ENCODE measurements at regions not wholly inside any gene's neighbourhood (a gene's known extent, or its start where the extent isn't known, plus 50 kb on each side); places are given as distances from the start of the nearest gene placed in this dataset.
"Not testable (repeated sequence)": the region's sequence is repeated elsewhere in the genome, so short reads cannot be mapped to it uniquely, and the experiment has no call there.

DNA sequence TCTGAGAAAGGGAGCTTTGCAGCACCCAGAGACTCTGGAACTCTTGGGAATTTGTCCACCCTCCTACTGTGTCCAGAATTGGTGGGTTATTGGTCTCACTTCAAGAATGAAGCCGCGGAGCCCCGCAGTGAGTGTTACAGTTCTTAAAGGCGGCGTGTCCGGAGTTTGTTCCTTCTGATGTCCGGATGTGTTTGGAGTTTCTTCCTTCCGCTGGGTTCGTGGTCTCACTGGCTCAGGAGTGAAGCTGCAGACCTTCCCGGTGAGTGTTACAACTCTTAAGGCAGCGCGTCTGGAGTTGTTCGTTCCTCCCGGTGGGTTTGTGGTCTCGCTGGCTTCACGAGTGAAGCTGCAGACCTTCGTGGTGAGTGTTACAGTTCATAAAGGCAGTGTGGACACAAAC, 824.7 kb downstream of the LRRTM4 start:
- not testable (repeated sequence) for DNase-seq

DNA sequence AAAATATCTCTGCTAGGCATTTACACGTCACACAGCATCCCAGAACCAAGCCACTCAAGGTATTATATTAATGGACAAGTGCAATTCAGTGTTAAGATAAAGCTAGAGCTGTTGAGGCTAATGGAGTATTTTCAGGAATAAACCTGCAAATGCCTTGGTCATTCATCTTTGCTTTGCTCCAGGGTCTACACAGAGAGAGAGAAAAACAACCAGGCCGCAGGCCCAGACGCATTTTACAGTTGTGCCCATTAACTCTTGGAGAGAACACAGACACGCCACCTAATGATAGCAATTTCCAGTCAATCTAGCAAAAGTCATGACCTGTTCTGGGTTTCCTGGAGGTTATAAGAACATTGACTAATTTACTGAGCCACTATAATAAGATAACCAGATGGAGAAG, 829.3 kb downstream of the LRRTM4 start:
- no peak for DNase-seq

DNA sequence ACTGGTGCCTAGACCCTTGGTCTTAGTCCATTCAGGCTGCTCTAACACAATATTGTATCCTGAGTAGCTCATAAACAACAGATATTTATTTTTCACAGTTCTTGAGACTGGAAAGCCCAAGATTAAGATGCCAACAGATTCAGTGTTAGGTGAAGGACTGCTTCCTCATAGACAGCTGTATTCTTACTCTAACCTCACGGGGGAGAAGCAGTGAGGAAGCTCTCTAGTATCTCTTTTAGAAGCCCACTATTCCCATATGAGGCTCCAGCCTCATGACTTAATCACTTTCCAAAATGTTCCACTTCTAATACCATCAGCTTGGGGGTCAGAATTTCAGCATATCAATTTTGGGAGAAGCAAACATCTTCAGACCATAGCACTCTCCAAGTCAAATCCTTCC, 833.4 kb downstream of the LRRTM4 start:
- no peak for DNase-seq

DNA sequence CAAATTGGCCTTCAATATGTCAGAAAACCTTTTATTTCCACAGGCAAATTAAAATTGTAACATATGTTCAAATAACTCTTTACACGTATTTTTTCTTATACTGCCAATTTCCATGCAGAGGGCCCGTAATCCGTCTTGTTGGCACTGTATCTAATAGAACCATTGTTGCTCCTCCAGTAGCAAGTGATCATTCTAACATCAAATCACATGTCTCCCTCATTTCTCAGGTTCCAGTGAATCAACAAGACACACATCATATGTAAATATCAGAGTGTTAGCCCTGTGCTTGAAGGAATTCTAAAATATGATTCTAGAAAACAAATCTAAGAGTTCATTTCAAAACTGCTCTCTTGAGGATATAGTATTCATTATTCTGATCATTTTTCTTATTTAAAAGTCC, 834.3 kb downstream of the LRRTM4 start:
- no peak for DNase-seq

DNA sequence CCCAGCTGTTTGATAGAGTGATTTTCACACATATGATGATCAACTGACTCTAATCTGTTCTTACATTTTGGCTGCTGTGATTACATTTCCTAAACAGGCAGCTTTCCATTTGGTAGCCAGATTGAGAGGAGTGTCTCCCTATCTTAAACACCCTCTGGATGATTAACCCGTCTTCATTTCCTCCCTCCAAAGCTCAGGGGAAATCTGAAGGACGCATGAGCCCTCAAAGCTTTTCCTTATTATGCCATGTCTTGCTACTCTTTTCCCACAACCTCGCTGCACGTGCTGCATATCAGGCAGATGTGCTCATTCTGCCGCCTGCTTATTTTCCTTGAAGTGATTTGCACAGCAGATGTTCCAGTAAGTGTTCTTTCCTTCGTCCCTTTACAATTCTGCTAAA, 837.4 kb downstream of the LRRTM4 start:
- DNase-seq: no peak

DNA sequence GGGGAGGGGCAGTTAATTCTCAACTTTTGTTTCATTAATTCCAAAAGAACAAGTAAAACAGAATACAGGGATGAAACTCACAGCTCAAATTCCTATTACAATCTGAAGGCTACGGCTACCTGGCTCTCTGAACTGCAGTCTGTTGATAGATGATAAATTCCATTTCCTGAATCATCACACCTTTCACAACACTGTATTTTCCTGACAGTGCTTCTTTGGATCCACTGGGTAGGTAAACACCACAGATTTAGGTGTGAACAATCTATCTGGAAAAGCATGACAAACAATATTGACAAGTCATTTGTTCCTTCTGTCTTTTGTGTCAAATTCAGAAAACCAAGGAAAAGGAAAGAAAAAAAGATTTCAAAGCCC, 843.2 kb downstream of the LRRTM4 start:
- no peak for DNase-seq

DNA sequence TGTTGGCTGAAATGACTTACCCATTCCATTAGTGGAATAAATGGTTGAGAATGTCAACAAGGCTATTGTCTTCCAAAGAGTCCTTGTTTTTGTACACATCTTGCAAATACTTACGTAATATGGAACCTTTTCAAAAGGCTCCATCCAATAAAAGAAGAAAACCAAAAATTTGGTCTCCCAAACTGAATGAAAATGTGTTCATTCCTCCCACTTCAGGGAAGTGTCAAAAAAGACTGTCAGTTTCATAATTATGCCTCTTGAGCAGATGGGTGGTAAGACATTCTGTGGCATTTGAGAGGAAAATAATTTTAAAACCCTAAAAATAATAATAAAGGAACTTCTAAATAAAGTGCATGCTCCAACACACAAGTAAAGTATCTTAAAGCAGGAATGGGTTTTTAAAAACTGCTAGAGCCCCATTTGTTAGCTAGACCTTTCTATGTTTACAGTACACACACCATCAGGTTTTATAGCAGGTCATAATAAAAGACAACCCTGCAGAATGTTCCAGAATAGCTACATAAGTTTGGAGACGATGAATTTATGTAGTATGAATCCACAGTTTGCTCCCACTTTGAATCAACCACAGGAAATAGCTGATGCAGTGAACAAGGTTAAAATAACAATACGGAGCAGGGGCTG, 843.7 kb downstream of the LRRTM4 start:
- DNase-seq: no peak

DNA sequence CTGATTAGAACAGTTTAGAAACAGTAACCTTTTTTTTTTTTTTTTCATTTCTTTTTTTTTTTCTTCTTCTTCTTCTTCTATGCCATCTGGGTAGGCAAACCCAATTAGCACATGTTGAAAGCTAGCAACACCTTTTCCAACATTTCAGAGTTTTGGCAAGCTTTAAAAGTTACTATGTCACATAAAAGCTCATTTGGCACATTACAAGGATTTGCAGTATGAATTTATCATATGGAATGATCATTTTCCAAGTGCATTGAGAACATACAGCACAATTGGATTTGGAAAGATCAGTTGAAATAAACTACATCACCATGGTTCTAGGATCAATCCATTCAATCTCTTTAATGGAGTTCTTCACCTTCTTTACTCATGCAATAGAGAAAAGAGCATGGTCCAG, 847.0 kb downstream of the LRRTM4 start:
- DNase-seq: no peak

DNA sequence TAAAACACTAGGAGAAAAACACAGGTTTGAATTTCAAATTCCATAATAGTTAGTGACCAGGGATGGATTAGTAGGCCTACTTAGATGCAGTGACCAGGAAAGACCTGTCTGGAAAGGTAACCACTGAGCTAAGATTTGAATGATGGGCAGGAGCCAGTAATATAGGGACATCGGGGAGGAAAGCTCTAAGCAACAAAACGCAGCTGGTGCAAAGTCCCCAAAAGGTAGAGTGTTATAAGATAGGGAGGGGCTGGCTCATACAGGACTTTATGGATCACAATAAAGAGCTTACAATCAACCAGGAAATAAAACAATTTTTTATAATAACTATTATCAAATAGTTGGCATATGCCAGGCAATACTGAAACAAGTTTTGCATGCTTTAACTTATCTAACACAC, 849.4 kb downstream of the LRRTM4 start:
- no peak for DNase-seq

DNA sequence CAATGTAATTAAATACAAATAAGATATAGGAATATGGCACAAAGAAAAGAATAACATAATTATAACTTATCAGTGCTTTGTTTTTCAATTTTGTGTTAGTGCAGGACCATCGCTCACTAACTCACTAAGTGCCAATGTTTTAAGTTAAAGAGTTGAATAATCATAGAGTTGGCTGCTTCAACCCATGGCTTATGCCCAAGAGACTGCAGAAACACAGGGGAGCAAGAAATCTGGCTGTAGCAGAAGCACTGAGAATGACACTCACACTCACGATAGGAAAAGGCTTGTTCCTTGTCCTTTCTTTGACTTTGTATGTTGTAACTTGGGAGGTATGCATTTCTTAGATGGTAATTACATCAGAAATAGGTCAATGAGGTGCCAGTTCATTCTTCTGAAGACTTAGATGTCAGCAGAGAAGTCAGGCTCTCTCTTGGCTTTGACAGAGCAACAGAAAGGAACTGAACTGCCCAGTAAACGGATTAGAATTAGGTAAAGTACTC, 852.2 kb downstream of the LRRTM4 start:
- DNase-seq: no peak

DNA sequence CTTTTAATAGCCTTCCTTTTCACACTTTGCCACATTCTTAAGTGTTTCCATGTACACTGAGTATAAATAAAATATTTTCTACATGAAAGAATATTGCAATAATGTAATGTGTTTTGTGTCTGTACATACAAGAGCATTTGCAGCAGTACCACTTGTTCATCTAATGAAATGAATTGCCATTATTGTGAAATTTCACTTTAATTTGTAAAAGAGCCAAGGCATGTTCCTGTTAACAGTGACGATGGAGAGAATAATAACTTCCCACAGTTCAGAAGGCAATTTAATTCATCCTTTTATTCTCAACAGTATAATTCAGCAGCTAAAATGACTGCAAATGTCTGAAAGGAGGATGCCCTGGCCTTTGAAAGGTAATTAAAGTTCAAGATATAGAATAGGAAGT, 853.9 kb downstream of the LRRTM4 start:
- no peak for DNase-seq

DNA sequence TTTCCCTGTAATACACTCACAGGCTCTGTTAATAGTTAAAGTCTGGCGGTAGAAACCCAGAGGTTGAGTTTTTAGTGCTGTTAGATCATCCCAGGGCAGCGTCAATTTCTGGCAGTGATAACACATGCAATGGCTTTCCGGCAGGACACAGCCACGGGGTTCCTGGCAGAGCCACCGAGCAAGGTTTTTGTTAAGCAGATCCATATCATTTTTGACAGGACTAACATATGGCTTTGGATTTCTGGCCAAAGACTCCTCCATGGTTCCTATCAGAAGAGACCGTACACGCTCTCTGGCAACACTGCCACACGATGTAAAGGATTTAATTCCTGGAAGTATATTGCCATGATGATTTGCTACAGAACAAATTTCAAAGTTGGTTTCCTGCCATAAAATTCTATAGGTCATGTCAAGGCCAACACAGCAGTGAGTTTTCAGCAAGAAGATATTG, 854.3 kb downstream of the LRRTM4 start:
- no peak for DNase-seq

DNA sequence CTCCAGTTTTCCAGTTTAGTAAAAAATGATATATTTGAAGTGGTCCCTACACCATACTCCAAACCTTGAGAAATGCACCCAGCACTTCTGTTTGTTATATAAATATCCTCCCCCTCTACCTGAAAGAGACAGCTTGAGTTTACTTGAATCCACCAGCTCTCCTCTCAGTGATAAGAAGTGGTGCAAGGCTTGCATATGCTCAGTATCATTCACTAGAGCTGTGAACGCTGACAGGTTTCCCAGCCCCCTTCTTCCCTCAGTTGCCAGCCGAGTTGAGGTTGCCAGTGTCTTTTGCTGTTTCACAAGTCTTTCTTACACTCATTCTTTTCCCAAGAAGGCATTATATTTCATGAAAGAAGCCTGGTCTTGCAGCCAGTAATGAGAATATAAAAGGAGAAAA, 880.0 kb downstream of the LRRTM4 start:
- DNase-seq: no peak

DNA sequence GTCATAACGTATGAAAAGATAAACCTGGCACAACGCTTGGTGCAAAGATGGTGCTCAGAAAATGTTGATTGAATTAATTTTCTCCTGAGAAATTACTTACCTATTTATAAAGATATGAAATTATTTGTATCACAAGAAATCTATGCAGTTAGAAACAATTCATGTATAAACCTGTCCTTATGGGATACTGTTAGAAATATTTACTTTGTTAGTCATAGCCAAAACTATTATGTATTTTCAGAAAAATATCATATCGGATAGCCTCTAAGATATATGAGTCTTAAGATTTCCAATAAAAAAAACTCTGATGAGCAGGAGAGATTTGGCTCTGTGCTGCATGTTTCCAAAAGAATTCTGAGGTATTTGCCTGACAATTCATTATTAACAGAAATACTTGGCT, 880.7 kb downstream of the LRRTM4 start:
- no peak for DNase-seq

DNA sequence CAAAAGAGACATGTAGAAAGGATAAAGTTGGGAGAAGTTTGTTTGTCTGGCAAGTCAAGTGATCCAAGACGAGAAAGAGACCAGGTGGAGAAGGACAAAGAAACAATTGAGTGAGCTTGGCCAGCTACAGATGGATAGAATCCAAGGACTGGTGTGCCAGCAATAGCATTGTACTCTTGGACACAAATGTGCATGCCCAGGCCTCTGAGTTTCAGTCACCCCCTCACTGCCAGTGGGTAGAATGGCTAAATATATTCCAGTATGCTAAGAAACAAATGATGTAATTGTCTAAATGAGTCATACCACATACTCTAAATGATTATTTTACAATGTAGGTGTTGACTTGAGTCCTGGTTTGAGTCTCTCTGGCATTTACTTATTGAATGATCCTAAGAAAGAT, 881.3 kb downstream of the LRRTM4 start:
- no peak for DNase-seq

DNA sequence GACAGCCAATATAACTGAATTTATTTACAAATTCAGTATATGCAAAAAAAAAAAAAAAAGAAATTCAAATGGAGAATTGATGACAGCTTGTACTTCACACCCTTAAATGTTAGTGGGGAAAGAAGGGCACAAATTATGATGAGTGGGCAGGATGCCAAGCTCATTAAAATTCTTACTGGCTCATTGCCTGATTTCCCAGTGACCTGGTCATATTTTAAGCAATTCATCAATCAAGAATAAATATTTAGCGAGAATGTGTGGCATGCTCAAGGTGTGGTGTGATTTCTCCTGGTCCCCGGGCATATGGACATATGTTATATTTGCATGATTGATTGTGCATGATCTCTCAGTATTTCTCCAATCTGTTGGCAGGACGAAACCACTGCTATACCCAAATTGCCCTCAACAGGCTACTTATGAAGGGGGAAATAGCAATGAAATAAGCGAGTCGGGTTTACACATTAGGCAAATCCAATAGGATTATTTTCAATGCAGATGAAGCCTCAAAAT, 883.0 kb downstream of the LRRTM4 start:
- no peak for DNase-seq

DNA sequence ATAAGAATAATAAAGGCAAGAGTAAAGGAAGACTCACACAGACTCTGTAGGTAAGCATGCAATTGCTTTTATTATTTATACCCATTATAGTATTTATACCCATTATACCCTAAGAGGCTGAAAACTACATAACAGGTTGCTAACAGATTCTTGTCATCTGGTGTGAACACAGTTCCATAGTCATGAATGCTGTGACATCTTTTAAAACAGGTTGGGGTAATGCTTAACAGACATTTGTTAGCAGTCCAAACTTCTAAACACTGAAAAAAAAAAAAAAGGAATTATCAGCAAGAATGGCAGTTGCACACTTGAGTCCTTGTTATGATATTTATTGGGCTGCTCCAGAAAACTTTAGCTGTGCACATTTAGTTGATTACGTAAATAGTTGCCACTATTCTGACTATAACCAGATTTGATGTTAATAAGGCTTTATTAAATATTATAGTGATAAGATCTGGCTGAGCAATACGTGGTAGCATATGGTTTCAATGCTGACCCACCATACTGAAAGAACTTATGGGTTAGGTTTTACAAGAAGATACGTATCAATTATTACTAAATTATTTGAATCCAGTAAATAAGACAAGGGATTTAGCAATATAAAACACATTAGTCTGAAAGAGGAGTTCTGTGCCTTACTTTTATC, 888.8 kb downstream of the LRRTM4 start:
- DNase-seq: no peak

DNA sequence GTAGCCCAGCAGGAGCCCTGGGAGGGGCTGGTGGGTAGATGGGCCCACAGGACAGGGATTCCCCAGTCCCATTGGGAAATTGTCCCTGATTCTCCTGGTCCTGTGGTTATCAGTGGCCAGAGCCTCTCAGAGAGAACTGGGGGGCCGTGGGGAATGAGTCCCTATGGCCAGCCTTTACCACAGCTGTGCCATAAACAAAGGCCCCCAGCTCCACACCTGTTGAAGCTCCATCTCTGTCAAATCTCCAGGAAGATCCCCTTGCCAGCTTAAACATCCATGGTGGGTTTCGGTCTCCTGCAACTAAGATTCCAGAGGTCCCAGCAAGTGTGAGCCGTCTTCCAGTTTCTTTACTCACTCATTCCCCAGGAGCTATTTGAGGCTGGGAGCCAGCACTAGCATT, 897.1 kb downstream of the LRRTM4 start:
- no peak for DNase-seq

DNA sequence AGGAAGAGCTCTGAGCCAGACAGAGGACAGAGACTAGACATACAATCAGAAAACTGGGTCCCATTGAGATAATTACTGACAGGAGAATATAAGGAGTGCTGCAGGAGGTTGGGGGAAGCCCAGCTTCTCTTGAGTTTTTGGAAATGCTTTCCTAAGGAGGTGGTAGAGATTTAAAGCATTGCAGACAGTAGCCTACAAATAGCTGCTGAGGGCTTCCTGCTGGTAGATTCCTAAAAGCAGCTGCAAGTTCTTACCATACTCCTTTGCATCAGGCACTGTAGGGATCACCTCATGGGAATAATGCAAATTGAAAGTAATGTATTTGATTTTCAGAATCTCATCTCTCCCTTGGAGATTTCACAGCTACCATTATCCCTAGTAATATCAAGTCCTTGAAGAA, 902.6 kb upstream of the GCFC2 start:
- no peak for DNase-seq

DNA sequence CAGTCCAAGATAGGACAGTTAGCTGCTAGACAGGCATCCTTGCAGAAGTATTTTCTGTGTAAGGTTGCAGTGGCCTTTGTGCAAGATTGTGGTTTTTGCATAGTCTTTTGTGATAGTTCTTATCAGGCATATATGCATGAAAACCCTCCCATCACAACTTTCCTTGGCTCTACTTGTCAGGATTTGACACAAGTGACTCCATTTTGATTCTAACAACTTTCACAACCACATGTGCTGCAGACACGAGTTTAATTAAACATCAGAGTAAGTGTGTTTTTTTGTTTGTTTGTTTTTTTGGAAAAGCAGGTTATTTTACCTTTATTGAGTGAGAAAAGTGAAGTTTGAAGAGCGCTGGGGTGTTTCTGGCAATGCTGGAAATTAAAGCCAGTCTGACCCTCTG, 902.0 kb upstream of the GCFC2 start:
- DNase-seq: no peak

DNA sequence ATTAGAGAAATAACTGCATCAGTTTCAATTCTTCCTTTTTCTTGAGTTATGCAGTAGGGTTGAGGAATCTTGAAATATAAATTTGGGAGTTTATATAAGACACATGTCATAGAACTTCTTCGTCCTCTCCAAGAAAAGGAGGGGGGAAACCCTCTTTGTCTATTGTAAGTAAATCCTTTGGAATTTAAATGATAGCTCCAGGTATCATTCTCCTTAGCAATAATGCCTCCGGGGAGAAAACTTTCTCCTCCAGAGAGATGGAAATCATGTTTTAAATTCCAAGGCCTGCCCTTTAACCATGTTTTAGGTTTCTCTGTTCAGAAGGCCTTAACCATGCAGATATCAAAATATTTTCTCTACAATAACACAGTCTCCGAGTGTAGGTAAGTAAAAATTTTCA, 899.7 kb upstream of the GCFC2 start:
- DNase-seq: no peak

DNA sequence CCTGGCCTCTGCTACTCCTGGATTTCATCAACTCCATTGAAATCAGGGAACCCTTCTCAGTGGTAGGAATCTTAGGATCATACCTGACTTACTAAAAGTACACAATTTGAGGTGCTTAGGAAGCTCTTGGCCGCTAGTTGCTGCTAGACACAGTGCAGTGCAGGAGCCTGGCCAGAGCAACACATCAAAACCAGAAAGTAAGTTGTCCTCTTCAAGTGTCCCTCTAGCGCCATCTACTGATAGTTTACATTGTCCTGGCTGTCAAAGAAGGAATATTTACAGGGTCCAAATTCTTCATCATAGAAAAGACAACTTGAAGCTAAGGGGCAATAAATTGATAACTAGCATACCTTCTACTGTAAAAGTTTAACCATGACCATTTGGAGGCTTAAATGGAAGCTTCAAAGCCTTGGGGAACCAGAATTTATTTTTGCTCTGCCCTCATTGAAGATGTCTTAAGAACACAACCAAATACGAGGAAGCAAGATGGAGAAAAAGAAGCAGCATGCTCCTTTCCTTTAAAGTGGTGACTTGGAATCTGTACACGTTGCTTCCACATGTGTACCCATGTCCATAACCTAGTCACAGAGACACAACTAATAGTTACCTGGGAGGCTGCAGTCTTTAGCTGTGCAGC, 889.1 kb upstream of the GCFC2 start:
- DNase-seq: peak; percentile 73

DNA sequence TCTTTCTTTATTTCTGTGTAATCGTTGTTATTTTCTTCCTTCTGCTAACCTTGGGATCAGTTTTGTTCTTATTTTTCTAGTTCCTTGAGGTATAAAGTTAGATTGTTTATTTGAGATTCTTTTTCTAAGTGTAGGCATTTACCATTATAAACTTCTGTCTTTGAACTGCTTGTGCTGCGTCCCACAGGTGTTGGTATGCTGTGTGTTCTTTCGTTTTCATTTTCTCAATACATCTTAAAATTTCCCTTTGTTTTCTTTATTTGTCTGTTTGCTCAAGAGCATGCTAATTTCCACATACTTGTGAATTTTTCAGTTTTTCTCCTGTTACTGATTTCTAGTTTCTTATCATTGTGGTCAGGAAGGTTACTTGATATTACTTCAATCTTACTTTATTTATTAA, 873.8 kb upstream of the GCFC2 start:
- DNase-seq: no peak

DNA sequence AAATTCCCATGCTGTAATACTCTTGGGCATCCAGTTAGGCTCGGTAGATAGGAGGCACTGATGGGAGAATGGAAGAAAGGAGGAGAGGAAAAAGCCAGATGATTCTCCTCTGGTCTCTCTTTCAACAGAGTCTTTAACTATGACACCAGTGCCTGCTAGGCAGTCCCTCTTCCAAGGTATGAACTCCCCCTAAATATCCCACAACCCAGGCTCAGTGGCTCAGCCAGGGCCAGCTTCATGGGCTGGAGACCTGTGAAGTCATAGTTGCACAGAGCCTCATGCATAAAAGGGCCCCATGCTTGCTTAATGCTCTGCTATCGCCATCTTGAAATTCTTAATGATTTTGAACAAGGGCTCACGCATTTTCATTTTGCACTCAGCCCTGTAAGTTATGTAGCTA, 869.2 kb upstream of the GCFC2 start:
- DNase-seq: no peak

All from DMS153 (cell line).